GM19372 (cell line): ENCODE measurements at regions not wholly inside any gene's neighbourhood (a gene's known extent, or its start where the extent isn't known, plus 50 kb on each side); places are given as distances from the start of the nearest gene placed in this dataset.

ENCODE experiments used
- ATAC-seq: cut with Tn5 transposase; IDR thresholded peaks from one replicate; pipeline ENCODE4 v1.9.1; 2021; ENCODE audit warnings: mild to moderate bottlenecking, low read depth, moderate library complexity; ENCODE audit not compliant: unreplicated experiment

DNA sequence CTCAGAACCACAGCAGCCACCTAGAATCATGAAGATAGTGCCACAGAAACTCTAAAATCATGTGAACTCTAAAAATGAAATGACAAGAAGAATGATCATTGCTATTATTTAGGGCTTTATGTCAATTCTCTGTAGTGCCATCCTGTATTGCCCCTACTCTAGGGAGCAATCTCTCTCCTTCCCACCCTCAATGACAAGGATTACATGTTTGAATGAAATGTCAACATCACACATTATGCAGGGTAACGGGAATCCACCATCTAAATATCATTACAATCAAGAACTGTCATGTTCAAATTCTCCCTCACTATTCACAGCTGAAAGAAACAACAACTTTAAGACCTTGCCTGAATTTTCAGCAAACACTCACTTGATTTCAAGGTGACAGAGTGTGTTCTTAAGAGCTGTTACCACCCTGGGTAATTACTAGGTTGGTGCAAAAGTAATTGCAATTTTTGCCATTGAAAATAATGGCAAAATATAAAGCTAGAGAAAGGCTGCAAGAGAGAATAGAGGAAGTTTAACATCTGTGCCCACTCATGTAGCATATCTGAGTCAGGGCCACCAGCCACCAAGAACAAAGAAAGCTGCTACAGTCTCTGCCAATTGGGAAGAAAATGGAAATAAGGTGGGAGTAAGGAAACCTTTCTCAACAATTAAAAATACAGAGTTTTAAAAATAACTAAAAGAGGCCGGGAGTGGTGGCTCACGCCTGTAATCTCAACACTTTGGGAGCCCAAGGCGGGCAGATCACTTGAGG, 112.8 kb upstream of the PSMD7 start:
- no peak for ATAC-seq

DNA sequence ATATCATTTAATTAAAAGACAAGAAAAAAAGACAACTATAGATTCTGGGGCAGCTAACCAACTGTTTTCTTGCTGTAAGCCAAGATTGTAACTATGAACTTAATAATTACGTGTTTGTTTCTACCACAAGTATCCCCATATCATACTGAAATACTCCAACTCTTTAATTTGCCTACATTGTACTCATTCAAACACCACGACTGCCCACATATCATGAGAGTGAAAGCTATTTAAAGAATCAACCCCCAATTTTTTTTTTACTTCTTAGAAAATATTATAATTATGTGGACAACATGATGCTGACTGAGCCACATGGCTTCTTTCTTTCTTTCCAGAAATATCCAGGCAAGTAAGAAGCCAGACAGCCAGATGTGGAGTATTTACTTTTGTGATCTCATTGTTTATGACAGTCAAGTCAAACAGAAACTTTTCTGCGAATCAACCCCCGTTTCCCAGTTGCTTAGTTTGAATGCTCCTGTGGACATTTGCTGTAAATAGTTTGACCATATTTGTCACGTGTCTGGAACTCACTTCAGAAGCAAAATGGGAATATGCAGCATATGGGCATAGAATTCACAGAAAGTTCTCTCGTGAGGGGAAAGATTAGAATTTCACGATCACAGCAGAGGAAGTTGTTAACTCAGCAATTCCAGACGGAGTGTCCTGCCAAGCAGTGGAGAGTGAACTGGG, 126.8 kb upstream of the PSMD7 start:
- ATAC-seq: no peak

DNA sequence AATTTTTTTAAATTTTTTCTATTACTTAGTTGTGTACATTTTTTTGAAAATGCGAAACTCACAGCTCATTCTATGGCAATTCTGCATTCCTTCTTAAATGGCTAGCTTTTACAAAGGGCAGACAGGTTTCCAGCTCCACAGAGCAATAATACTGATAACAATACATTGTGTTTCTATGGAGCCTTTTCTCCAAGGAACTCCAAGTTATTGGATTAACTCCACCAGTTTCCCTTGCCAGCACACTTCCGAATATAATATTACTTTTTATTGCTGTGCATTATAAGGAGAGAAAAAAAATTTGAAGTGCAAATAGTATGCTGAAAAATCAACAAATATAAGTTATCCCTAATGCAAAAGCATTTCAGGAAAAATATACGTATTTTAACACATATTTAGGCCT, 127.5 kb upstream of the PSMD7 start:
- no peak for ATAC-seq

DNA sequence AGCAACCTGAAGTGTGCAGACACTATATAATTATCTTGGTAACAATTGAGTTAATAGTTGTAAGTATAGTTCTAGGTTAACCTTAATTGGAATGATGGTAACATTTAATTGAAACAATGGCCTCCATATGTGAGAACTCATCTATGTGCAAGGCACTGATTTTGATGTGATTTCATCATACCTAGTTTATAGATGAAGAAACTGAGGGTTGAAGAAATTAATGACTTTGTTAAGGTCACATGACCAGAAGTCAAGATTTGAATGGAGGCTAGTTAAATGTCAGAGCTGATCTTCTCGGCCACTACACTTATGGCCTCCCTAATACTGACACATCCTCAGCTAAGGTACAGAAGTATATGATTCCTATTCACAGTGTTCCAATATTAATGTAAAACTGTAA, 128.2 kb upstream of the PSMD7 start:
- no peak for ATAC-seq

DNA sequence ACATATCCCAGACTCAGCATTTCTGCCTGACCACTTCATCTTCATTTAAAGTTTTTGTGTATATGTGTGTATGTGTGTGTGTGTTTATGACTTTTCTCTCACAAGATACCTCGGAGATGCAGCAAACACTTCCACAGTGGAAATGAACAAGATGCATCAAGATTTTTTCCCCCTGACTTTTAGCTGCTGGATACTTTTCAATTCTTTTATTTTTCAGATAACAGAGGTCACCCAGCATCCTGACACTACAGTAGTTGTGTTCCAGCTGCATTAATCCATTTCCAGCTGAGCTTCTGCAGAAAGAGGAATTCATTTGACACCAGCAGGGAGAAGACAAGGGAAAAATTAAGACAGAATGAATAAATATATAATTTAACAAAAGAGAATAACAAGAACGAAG, 130.2 kb upstream of the PSMD7 start:
- ATAC-seq: no peak

DNA sequence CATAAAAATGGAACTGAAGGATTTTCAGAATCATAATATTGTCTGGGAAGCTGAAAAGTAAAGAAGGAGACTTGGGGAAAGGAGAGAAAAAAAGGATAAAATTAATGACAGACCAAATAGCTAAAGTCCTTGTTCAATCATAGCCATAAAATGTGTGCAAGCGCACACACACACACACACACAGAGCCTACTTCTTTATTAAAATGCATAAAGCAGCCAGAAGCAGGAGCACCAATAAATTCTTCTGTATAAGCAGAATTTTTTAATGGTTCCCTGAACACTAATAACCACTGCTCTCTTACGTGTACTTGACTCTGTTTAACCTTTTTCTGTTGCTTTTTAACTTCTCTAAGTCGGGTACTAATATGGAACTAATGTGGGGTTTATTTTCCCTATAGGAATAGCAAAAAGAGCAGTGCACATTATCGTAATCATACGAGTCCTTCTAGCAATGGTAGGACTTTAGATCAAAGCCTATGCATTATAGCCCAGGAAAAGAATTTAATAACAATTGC, 131.0 kb upstream of the PSMD7 start:
- ATAC-seq: no peak

DNA sequence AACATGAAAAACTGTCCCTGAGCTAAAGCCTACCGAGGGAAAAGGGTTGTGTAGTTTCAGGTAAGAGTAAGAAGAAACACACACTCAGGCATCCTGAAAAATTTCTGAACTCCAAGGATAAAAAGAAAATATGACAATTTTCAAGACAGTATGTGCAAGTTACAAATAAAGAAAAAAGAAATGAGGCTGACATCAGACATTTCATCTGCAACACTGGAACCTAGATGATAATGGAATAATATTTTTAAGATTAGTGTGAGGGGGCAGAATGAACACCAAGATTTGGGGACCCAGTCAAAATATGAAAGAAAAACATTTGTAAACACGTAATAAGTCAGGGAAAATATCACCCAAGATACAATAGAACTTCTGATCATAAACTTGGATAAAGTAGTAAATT, 135.9 kb upstream of the PSMD7 start:
- ATAC-seq: no peak

DNA sequence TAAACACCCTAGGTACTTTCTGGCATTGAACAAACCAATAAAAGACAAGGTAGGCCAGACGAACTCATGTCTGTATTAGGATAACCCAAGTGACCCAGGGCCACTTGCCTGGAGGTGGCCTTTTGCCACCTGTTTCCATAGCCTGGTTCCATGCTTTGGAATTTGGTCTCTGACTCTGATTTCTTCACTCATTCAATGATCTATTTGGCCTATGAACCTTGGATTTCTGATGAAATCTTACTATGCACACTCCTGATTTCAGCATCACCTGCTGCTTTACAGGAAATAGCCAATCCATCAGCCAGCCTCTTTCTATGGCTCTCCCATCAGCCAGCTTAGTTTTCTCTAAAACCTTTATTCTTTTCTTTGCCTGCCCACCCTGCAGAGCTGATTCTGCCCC, 142.8 kb upstream of the PSMD7 start:
- ATAC-seq: no peak

DNA sequence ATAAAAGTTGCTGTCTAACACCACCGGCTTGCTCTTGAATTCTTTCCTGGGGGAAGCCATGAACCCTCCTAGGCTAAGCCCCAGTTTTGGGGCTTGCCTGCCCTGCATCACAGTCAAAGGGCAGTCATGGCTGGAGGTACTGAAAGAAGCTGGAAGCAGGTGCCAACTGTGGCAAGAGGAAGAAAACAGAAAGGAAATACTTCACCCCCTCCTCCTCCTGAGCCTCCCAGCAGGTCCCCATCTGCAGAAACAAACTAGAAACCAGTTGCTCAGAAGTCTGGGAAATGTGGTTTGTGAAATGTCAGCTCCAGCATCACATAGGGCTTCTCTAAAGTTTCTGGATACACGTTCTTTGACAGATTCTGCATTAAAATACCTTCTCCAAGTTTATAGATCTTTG, 150.0 kb upstream of the PSMD7 start:
- no peak for ATAC-seq

DNA sequence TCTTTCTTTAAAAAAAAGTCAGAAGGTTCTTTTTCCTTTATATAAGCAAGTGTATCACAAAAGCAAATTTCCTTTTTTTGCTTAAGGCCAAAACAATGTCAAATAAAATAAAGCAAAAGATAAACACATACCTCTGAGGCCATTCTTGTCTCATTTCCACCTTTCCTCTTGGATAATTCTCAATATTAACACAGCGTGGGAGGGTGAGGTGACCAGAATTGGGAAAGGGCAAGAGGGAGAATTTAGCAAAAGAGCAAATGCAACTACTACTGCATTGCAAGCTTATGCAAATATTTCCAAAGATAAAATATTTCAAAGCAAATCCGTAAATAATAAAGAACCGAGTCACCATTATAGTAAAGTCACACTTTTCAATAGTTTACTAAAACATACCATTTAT, 153.4 kb upstream of the PSMD7 start:
- no peak for ATAC-seq

DNA sequence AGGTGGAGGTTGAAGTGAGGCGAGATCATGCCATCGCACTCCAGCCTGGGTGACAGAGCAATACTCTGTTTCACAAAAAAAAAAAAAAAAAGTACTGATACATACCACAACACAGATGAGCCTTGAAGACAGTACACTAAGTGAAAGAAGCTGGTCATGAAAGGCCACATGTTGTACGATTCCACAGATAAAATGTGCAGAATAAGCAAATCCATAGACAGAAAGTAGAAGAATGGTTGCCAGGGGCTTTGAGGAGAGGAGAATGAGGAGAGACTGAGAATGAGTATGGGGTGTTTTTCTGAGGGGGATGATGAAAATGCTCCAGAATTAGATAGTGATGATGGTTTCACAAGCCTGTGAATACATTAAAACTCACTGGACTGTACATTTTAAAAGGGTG, 155.6 kb upstream of the PSMD7 start:
- ATAC-seq: no peak

DNA sequence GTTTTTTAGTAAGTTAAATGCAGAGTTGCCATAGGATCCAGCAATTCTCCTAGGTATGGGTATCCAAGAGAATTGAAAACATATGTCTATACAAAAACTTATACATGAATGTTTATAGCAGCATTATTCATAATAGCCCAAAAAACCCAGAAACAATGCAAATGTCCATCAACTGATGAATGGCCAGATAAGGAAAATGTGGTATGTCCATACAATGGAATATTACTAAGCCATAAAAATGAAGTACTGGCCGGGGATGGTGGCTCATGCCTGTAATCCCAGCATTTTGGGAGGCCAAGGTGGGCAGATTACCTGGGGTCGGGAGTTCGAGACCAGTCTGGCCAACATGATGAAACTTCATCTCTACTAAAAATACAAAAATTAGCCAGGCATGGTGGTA, 156.1 kb upstream of the PSMD7 start:
- ATAC-seq: no peak

DNA sequence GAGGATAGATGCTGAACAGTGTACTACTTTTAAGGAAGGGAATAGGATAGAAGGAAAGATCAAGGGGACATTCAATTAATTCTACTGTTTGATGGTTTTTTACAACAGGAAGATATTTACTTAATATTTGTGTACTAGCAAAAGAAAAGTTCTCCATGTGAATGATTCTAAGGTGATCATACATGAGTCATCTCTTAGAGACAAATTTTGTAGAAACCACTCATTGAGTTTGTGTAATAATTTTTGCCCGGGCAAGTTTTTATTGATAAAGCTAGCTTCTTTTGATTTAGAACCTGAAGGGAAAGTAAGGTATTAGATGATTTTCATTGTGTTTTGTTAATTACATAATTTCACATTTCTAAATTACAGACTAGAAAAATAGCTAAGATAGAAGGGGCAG, 172.8 kb upstream of the PSMD7 start:
- ATAC-seq: no peak

DNA sequence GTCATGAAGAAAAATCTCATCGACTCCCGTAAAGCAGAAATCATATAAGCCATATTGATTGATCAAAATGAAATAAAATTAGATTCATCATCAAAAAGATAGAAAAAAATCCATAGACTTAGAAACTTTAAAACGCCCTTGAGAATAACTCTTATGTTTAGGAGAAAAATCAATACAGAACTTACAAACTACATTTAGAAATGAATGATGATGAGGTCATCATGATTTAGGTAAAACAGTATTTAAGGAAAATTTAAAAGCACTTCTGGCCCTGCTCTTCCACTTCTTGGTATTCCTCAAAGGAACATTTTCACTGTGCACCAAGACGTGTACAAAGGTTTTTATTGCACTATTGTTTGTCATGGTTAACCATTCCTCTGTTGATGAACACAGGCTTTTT, 173.4 kb upstream of the PSMD7 start:
- no peak for ATAC-seq

DNA sequence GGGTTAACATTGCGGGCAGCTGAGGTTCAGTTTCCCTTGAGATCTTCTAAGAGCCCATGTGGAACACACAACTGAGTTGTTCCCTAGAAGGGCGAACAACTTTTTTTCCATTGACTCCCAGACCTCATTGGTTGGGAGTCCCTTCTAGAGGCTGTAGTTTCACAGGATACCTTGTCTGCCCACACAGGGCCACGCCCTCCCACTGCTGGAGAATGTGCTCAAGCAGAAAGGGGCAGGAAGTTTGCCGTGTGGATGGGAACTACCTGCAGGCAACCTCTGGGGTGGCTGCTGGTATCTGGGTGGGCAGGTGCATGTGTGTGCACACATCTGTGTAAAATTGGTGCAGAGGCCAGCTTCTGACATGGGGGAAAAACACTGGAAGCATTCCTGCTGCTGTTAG, 178.8 kb upstream of the PSMD7 start:
- no peak for ATAC-seq

DNA sequence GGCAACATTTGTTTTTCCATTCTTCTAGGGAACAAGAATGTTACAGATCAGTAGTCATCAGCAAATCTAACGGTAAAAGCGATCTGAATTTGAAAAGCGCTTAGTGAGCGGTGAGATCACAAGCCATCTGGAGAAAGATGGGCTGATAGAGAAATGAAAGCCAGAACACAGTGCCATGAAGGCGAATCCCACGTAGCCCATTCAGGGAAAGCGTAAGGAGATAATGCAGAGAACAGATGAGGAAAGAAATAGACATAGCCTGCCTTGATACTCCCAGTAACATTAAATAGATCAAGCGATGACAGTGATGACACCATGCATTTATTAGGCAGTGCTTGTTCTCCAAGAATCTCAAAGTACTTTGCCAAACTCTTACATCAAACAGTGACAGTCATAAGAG, 183.1 kb upstream of the PSMD7 start:
- ATAC-seq: no peak

DNA sequence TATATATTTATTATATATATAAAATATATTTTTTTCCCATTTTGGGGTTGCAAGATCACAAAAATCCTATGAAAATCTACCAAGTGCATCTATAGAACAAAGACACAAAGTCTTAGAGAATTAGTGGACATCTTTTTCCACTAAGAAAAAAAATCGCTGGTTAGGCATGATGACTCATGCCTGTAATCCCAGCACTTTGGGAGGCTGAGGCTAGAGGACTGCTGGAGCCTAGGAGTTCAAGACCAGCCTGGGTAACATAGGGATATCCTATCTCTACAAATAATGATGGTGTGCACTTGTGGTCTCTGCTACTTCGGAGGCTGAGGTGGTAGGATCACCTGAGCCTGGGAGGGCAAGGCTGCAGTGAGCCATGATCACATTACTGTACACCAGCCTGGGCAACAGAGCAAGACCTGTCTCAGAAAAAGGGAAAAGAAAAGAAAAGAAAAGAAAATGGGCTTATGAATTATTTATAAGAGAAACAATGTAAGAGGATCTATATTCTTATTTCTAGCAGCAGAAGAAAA, 185.1 kb upstream of the PSMD7 start:
- ATAC-seq: no peak

DNA sequence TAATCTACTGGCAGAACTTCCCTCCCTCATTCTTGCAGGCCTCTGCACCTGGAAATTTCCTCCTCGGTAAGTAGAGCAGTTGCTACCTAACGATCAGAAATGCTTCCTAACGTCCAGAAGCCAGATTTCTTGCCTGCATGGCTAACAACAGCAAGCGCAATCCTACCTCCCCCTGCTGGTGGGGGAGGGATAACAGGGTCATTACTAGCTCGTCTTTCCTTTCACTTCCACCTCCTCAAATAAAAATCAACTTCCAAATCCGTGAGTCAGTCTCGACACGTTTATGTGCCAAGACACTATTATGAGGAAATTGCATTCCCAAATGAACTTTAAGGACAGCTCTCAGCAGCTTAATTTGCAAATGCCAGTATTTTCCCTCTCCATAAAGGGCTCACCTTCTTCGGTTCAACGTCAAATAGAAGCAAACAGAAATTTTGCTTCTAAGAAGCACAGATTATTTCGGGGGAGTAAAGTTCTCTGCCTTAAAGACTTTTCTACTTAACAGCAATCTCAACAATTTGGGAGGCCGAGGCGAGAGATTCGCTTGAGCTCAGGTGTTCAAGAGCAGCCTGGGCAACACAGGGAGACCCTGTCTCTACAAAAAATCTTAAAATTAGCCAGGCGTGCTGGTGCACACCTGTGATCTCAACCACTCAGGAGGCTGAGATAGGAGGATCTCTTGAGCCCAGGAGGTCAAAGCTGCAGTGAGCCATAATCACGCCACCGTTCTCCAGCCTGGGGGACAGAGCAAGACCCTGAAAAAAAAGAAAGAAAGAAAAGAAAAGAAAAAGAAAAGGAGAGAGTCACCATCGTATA, 188.6 kb upstream of the PSMD7 start:
- peak; percentile 65 for ATAC-seq

DNA sequence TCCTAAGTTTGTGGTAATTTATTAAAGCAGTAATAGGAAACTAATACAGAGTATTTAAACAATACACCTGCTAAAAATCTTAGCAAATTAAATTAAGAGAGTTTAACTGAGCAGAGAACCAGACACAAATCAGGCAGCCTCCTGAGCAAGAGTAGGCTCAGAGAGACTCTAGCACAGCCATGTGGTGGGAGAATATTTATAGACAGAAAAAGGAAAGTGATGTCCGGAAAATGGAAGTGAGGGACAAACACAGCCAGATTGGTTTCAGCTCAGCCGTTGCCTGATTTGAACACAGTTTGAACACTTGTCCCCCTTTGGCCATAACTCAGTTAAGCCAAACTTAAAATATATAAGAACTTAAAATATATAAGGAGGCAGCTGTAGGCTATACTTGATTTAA, 192.6 kb upstream of the PSMD7 start:
- no peak for ATAC-seq

DNA sequence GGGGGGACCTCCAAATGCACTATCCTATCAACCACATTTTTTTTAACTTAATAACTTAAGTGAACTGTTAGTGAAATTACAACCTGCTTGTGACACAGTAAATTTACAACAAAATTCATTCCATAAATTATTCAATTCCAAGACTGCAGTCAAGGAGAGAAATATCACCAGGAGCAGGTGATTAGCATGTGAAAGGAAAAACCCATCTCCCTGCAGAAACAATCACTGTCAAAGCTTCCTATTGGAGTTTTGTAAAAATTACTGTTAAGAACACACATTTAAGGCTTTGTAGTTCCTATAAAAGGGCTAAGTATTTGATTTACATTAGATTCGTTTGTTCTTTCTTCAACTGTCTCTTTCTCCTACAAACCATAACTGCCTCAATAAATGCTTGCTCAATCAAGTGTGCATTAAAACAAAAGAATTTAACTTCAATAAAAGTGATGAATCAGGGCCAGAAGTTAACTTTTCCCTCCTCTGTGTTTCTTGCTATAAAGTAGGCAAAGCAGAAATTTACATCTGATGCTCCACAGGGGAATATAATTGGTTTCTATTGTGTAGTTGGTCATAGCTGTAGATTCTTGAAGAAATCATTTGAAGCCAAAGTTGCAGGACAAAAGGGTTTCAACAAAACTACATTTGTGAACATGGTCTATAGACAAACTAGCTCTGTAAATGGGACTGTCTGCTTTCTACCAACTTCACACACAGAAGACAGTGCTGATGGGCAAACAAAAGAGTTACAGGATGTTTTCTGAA, 195.1 kb upstream of the PSMD7 start:
- ATAC-seq: no peak
